Skin of body (tissue), 1 donor: ENCODE measurements at regions not wholly inside any gene's neighbourhood (a gene's known extent, or its start where the extent isn't known, plus 50 kb on each side); places are given as distances from the start of the nearest gene placed in this dataset.

Experiments used
- DNase-seq: peaks from one replicate; lab custom pipeline; 2025; lab: John Stamatoyannopoulos, UW

GRCh38 chr1:43065616-43066399, 106.3 kb downstream of the EBNA1BP2 start:
- DNase-seq, result no peak

GRCh38 chr1:43065191-43065590, 106.5 kb upstream of the SLC2A1 start:
- no peak for DNase-seq

- no peak for DNase-seq
Observed at GRCh38 chr1:43063394-43064219, 104.9 kb upstream of the SLC2A1 start.

GRCh38 chr1:43062527-43063095, 103.9 kb upstream of the SLC2A1 start:
- DNase-seq, result no peak

GRCh38 chr1:43061757-43062156, 103.1 kb upstream of the SLC2A1 start:
- DNase-seq, result no peak

- DNase-seq, result no peak
Observed at GRCh38 chr1:43059640-43060574, 101.2 kb upstream of the SLC2A1 start.

GRCh38 chr1:43058545-43059360, 100.1 kb upstream of the SLC2A1 start:
- DNase-seq, result no peak

GRCh38 chr1:43058056-43058455, 99.4 kb upstream of the SLC2A1 start:
- no peak for DNase-seq

- DNase-seq, result no peak
Observed at GRCh38 chr1:43057567-43057966, 98.9 kb upstream of the SLC2A1 start.

- DNase-seq, result peak; percentile 79
Observed at GRCh38 chr1:43056981-43057391, 98.3 kb upstream of the SLC2A1 start.

- DNase-seq, result no peak
Observed at GRCh38 chr1:43056460-43056859, 97.8 kb upstream of the SLC2A1 start.

GRCh38 chr1:43054961-43055360, 96.3 kb upstream of the SLC2A1 start:
- DNase-seq, result no peak

- DNase-seq, result no peak
Observed at GRCh38 chr1:43052786-43053439, 94.2 kb upstream of the SLC2A1 start.

GRCh38 chr1:43052322-43052721, 93.7 kb upstream of the SLC2A1 start:
- no peak for DNase-seq

- DNase-seq, result peak; percentile 69
Observed at GRCh38 chr1:43049481-43049880, 90.8 kb upstream of the SLC2A1 start.

GRCh38 chr1:43048601-43049011, 89.9 kb upstream of the SLC2A1 start:
- no peak for DNase-seq

GRCh38 chr1:43047135-43047534, 88.5 kb upstream of the SLC2A1 start:
- DNase-seq, result no peak

- DNase-seq, result no peak
Observed at GRCh38 chr1:43044572-43045361, 86.1 kb upstream of the SLC2A1 start.

- DNase-seq, result no peak
Observed at GRCh38 chr1:43043695-43044094, 85.0 kb upstream of the SLC2A1 start.
